Esophagus muscularis mucosa (tissue), 3 donors: ENCODE measurements at regions not wholly inside any gene's neighbourhood (a gene's known extent, or its start where the extent isn't known, plus 50 kb on each side); places are given as distances from the start of the nearest gene placed in this dataset.

ENCODE experiments used
- CTCF ChIP-seq, 3 experiments: fragments of 200-600 bp in 2 of 3; fragments of 450-650 bp in 1 of 3; sonication (generic) in 2 of 3; IDR thresholded peaks; one replicate each; pipeline ENCODE4 v1.5.1; 2017 to 2019; ENCODE audit warnings: antibody characterized with exemption in 3 of 3, mild to moderate bottlenecking in 2 of 3, moderate library complexity in 1 of 3
- POLR2A ChIP-seq: fragments of 450-650 bp; IDR thresholded peaks from one replicate; pipeline ENCODE4 v1.6.1; 2017; ENCODE audit warnings: antibody characterized with exemption, moderate library complexity, mild to moderate bottlenecking, low read depth
- POLR2AphosphoS5 ChIP-seq, 2 donors: sonication (generic); formaldehyde crosslinking; IDR thresholded peaks; one replicate each; pipeline ENCODE4 v1.6.1; 2017; ENCODE audit warnings: antibody characterized with exemption in 2 of 2

- TF ChIP-seq CTCF (IDR thresholded peaks at IDR 0.05), result no peak
- no peak for TF ChIP-seq POLR2AphosphoS5 (IDR thresholded peaks at IDR 0.05)
- no peak for TF ChIP-seq POLR2A
Observed at GRCh38 chr5:152051499-152052454, 127.1 kb upstream of the GLRA1 start.
